HG02973 (cell line): ENCODE measurements at regions not wholly inside any gene's neighbourhood (a gene's known extent, or its start where the extent isn't known, plus 50 kb on each side); places are given as distances from the start of the nearest gene placed in this dataset.
"Not testable (repeated sequence)": the region's sequence is repeated elsewhere in the genome, so short reads cannot be mapped to it uniquely, and the experiment has no call there.

Experiments used
- ATAC-seq: cut with Tn5 transposase; IDR thresholded peaks from one replicate; pipeline ENCODE4 v1.9.1; 2021; ENCODE audit warnings: moderate library complexity; ENCODE audit not compliant: unreplicated experiment

DNA sequence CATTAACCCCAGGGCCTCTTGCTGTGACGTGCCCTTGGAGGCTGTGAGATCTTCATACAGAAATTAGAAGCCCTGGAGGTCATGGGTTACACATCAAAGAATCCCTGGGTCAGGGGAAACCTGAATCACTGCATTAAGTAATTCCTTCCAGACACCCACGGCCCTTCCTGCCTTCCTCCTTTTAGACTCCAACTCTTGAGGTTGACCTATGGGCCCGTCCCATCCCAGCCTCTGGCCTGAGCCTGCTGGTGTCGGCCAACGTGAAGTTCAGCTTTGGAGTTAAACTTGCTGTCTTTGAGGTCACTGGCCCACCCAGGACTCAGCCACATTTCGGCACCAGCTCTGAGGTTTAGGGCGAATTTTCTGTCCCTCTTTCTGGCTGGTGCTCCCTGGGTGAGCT is 198.3 kb downstream of the ACKR3 start:
- no peak for ATAC-seq

DNA sequence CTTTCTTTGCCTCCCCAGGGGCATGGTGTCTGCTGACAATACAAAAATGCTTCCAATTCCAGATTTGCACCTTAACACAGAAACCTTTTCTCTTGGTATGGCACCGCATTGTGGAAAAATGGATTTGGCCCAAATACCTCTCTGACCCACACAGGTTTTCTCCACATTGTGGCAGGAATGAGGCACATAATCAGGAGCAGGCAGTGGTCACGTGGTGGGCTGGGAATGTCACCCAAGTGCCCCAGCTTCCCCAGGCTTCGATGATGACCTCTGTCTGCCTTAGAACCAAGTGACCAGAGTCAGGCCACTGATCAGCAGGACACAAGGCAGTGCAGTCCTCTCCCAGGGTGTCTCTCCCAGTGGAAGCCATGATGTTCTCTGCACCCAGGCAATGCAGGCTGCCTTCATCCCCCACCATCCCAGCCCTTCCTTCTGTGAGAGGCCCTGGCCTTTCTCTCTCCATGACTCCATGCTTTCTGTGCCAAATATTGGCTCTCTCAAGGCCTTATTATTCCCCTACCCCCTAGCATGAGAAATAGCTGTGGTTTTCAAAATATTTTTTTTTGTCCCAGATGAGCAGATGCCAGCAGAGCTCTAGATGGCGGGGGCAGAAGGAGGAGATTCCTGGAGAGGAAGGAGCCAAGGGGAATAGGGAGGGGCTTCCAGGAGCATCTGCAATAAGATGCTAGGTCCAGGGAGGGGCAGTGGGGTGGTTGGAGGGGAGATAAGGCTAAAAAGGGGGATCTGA is 198.9 kb downstream of the ACKR3 start:
- ATAC-seq, result no peak

DNA sequence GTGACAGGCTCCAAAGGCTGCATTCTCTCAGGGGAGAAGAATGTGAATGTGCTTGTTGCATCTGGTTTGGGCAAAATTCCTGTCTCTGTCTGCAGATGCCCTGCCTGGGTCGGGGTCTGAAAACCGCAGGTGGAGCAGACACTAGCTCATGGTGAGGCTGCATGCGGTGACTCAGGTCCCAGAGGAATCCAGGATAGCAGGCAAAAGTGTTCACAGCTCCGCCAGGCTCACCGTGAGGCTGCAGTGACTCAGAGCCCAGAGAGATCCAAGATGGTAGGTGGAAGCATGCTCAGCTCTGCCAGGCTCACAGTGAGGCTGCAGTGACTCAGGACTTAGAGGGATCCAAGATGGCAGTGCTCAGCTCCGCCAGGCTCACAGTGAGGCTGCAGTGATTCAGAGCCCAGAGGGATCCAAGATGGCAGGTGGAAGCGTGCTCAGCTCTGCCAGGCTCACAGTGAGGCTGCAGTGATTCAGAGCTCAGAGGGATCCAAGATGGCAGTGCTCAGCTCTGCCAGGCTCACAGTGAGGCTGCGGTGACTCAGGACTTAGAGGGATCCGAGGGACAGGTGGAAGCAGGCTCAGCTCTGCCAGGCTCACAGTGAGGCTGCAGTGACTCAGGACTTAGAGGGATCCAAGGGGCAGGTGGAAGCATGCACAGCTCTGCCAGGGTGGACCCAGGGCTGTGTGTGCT is 200.5 kb downstream of the ACKR3 start:
- no peak for ATAC-seq

DNA sequence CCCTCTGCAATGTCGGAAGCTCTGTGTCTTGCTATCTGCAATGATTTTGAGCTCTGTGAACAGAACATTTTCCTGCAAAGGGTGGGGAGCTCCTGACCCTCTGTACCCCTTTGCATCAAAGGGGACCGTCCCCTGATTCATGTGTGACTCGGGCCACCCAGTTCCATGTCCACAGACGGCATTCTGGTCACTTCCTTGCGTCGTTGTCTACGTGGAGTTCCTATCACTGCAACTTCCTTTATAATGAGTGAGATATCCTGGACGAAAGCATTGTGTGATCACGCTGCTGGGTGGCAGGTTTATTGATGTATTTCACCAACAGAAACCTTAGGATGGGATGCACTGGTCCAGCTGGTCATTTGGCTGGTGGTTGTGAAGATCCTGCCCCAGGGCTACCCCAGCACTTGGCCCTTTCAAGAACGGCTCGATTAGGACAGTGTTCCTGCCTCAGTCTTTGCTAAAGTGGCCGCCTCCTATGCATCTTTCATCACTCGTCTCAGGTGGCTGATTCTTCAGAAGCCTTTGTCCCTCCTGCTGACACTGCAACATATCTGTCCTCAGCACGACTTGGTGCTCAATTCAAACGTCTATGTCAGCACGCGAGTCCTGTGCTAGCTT is 202.7 kb downstream of the ACKR3 start:
- no peak for ATAC-seq

DNA sequence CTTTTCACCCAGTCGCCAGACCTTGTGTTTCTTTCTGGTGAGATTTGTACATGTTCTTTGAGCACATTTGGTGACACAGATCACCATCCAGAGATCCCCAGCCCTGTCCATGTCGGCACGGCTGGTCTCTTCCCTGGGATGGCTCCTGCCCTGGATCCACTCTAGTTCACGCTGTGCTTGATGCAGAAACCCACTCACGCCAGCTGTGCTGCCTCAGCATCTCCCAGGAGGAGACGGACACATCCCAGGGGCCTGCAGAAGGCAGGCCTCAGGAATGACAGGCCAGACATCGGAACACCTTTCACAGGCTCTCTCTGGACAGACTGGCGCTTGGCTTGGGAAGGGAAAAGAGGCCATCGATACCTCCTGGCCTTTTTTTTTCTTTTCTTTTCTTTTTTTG is 203.6 kb downstream of the ACKR3 start:
- no peak for ATAC-seq

DNA sequence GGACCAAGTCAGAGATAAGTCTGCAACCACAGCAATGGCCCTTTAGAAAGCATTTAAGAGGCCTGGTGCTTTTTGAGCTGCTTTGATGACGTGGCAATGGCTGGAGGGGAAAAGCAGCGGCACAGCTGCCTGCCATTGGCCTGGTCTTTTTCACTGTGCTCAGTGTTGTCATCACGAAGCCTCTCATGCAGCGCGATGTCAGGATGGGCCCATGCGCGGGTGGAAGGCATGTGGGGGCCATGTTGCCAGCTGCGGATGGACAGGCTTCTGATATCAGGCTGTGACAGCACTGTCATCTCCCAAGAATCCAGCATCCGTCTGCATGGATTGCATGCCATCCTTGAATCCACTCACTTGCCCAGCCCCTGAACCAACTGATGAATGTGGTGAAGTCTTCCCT is 204.5 kb downstream of the ACKR3 start:
- ATAC-seq, result no peak

- no peak for ATAC-seq
Measured at GRCh38 chr2:236775511-236775910, 205.9 kb downstream of the ACKR3 start.

GRCh38 chr2:236776206-236776605 is 206.6 kb downstream of the ACKR3 start:
- no peak for ATAC-seq

GRCh38 chr2:236776695-236777251 is 207.1 kb downstream of the ACKR3 start:
- ATAC-seq, result no peak

GRCh38 chr2:236777408-236777807 is 207.8 kb downstream of the ACKR3 start:
- no peak for ATAC-seq

DNA sequence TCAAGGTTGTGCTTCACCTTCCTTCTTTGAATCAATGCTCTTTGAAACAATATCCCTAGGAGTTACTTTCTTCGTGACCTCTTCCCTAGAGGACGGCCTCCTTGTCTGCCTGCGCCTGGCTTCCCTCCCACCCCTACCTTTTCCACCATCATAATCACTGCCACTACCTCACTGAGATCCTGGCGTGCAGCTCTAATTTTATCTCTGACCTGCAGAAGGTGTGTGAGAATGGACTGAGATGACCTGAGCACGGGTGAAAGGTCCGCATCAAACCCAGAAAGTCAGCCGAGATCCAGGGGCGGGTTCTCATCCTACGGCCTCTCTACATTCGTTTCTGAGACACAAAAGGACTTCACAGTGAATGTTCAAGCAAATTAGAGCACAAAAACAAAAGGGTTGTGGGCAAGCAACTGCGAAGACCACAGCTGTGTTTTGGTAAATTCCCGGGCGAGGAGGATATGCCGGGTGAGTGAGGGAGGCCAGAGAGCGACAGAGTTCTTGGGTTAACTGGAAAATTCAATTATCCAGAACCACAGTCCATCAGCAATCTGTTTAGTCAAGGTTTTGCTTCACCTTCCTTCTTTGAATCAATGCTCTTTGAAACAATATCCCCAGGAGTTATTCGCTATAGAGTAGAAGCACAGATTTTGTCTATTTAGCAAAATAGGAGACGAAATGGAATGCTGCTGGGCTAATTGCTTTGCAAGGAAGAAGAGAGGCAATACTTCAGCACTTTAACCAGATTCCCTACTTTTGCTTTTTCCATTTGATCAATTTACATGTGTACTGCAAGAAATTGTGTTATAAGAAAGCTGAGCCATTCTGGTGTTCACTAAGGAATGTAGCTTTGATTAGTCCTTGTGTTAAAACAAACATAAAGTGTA is 212.6 kb downstream of the ACKR3 start:
- no peak for ATAC-seq

GRCh38 chr2:236782938-236783337 is 213.3 kb downstream of the ACKR3 start:
- no peak for ATAC-seq

- ATAC-seq, result no peak
Measured at GRCh38 chr2:236783417-236784020, 213.9 kb downstream of the ACKR3 start.

DNA sequence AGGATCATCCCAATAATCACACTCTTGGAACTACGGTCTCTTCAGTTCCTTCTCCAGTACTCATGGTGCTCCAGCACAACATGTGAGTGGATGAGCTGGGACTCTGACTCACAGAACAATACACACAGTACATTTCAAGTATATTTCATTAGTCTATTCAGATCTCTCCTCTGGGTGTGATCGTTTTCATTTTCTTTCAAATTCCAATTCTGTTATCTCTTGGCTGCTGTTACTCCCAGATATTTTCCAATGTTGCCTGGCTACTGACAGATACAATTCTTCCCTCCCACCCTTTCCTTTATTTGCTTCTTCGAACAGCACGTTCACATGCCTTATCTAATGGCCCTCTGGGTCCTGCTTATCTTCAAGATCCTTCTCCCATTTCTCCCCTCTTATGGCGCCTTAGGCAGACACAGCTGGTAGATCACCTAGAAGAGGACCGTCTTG is 216.0 kb downstream of the ACKR3 start:
- ATAC-seq, result no peak

DNA sequence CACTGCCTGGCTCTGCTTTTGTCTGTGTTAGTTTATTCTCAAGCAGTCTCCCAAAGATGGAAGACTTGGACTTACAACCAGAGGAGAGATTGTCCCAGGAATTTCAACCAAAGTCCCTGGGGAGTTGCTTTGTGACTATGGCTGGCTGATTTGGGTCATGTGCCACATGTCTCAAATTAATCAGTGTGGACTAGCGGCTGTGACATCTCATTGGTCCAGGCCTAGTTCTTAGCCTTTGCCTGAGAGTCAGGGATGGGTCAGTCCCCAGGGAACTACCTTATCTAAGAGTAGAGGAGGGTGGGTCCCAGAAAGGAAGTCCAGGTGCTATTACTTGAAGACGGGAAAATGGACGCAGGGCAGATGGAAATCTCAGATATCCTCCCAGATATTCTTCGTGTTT is 217.1 kb downstream of the ACKR3 start:
- ATAC-seq, result no peak

- not testable (repeated sequence) for ATAC-seq
Measured at GRCh38 chr2:236787376-236787775, 217.8 kb downstream of the ACKR3 start.

DNA sequence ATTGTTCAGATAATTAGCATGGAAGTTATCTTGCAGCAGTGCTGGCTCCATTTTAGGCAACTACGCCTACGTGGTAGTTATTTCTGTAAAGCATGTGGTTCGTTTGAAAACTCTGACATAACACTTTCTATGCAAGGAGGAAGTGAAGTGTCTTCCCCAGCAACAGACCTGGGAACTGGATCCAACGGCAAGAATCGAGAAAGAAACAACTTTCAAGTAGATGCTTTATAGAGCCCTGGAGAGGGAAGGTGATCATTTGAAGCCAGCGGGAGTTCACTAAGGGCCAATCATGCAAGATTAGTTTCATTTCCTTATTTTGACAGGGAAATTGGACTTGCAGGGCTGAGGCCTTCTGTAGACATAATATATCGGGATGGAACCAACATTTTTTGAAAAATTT is 218.3 kb downstream of the ACKR3 start:
- no peak for ATAC-seq

GRCh38 chr2:236790963-236791362 is 221.3 kb downstream of the ACKR3 start:
- ATAC-seq, result no peak

DNA sequence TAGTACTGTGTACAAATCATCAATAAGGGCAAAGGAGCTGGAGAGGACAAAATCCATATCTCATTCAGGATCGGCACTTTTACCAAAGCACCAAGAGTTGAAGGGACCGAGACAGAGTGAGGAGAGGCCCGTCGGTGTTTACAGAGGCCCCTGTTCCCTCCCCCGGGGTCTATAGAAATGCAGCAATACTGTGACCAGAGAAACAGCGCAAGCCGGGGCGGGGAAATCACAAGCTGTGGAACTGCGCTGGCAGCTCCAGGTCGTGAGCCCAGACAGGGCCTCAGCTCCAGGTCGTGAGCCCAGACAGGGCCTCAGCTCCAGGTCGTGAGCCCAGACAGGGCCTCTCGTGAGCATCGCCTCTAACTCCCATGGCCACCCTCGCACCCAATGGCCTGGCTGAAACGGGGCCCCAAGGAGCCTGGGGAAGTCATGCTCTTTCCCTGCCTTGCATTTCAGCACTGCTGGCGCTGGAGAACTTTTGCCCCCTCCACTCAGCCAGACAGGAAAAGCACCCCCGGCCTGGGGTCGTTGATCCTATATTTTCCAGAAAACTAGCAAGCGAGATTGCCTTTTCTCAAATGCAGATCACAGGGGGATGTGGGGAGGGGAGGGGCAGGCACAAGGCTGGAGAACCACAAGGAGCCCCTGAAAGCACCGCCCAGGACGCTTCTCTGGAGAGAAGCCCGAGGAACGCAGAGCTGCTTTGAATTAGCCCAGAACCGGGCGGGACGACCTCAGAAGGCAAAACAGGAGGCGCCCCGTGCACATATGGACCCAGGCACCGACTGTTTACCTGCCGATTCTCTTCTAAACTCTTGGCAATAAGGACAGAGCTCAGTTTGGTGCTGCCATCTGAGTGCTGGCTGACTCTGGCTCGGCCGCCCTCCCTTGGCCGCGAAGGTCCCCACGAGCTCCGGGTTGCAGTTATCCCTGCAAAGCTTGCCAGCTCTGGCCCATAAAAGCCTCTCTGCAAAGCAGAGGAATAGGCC is 223.7 kb downstream of the ACKR3 start:
- ATAC-seq, result no peak
